DOHH2 (cell line): ENCODE measurements at regions not wholly inside any gene's neighbourhood (a gene's known extent, or its start where the extent isn't known, plus 50 kb on each side); places are given as distances from the start of the nearest gene placed in this dataset.

ENCODE experiments used
- CTCF ChIP-seq: fragments of 200-600 bp; sonication (generic); IDR thresholded peaks from one replicate; pipeline ENCODE4 v1.5.1; 2014; ENCODE audit warnings: antibody characterized with exemption, mild to moderate bottlenecking, low read depth, low read length; ENCODE audit not compliant: poor library complexity, severe bottlenecking
- EZH2phosphoT487 ChIP-seq: fragments of 200-600 bp; sonication (generic); IDR thresholded peaks from 2 replicates; pipeline ENCODE4 v1.6.1; 2017; ENCODE audit warnings: borderline replicate concordance, mild to moderate bottlenecking, antibody characterized with exemption, low read length, moderate library complexity, mixed read lengths

- TF ChIP-seq CTCF = no peak
- no peak for TF ChIP-seq EZH2phosphoT487
Observed at GRCh38 chr10:107546986-107547385, 382.5 kb upstream of the SORCS1 start.
